CD4-positive, alpha-beta T cell treated with Interleukin-21 for 1 hour (primary cell): ENCODE measurements at regions not wholly inside any gene's neighbourhood (a gene's known extent, or its start where the extent isn't known, plus 50 kb on each side); places are given as distances from the start of the nearest gene placed in this dataset.

Experiments used
- DNase-seq: peaks from one replicate; pipeline ENCODE4 v3.0.0-alpha.2; 2020

GRCh38 chr19:30222992-30223865 lies 149.0 kb upstream of the ZNF536 start:
- no peak for DNase-seq

- DNase-seq: no peak
These were observed 148.1 kb upstream of the ZNF536 start for GRCh38 chr19:30223866-30224688.

GRCh38 chr19:30224689-30225606 lies 147.2 kb upstream of the ZNF536 start:
- DNase-seq: no peak

- DNase-seq: no peak
These were observed 146.3 kb upstream of the ZNF536 start for GRCh38 chr19:30225676-30226463.

GRCh38 chr19:30226464-30227011 lies 145.6 kb upstream of the ZNF536 start:
- no peak for DNase-seq

GRCh38 chr19:30227012-30227621 lies 145.1 kb upstream of the ZNF536 start:
- no peak for DNase-seq

GRCh38 chr19:30227661-30228112 lies 144.5 kb upstream of the ZNF536 start:
- peak; percentile 13 for DNase-seq

GRCh38 chr19:30228113-30228834 lies 143.9 kb upstream of the ZNF536 start:
- no peak for DNase-seq

GRCh38 chr19:30228835-30229524 lies 143.2 kb upstream of the ZNF536 start:
- no peak for DNase-seq

GRCh38 chr19:30229525-30230174 lies 142.5 kb upstream of the ZNF536 start:
- no peak for DNase-seq

GRCh38 chr19:30231408-30232318 lies 140.5 kb upstream of the ZNF536 start:
- DNase-seq: no peak

- DNase-seq: no peak
These were observed 138.8 kb upstream of the ZNF536 start for GRCh38 chr19:30233375-30233774.

GRCh38 chr19:30235946-30236345 lies 136.2 kb upstream of the ZNF536 start:
- no peak for DNase-seq

- DNase-seq: no peak
These were observed 135.6 kb upstream of the ZNF536 start for GRCh38 chr19:30236587-30236986.

- DNase-seq: no peak
These were observed 135.0 kb upstream of the ZNF536 start for GRCh38 chr19:30237140-30237539.

GRCh38 chr19:30240904-30241695 lies 131.1 kb upstream of the ZNF536 start:
- DNase-seq: no peak

GRCh38 chr19:30244533-30244932 lies 127.7 kb upstream of the ZNF536 start:
- DNase-seq: no peak
